Esophagus squamous epithelium (tissue), 5 donors: ENCODE measurements at regions not wholly inside any gene's neighbourhood (a gene's known extent, or its start where the extent isn't known, plus 50 kb on each side); places are given as distances from the start of the nearest gene placed in this dataset.

Experiments used
- DNase-seq: peaks from one replicate; lab custom pipeline; 2025; lab: John Stamatoyannopoulos, UW
- H3K27ac ChIP-seq, 4 donors: fragments of 200-600 bp; sonication (generic); one replicate each; pipeline ENCODE4 v1.5.1; 2016 to 2019; ENCODE audit warnings: mild to moderate bottlenecking in 1 of 4
- H3K27me3 ChIP-seq, 4 donors: fragments of 200-600 bp; sonication (generic); 1 replicate in 3 of 4; 2 replicates in 1 of 4; pipeline versions ENCODE4 v1.5.1 to v1.6.0; 2017 to 2021; ENCODE audit warnings: antibody characterized with exemption in 1 of 4
- H3K36me3 ChIP-seq, 3 donors: fragments of 200-600 bp; sonication (generic); one replicate each; pipeline ENCODE4 v1.5.1; 2016 to 2019
- H3K4me1 ChIP-seq, 3 donors: fragments of 200-600 bp; sonication (generic); one replicate each; pipeline ENCODE4 v1.5.1; 2017 to 2019
- H3K4me3 ChIP-seq, 4 donors: fragments of 200-600 bp; sonication (generic); 1 replicate in 3 of 4; 2 replicates in 1 of 4; pipeline ENCODE4 v1.5.1; 2016 to 2019; ENCODE audit warnings: mild to moderate bottlenecking in 2 of 4, moderate library complexity in 1 of 4
- H3K9me3 ChIP-seq, 3 donors: fragments of 200-600 bp; sonication (generic); one replicate each; pipeline ENCODE4 v1.5.1; 2016 to 2019
- POLR2A ChIP-seq, 4 donors: fragments of 450-650 bp; IDR thresholded peaks; one replicate each; pipeline ENCODE4 v1.6.1; 2017; ENCODE audit warnings: antibody characterized with exemption in 4 of 4, mild to moderate bottlenecking in 4 of 4, moderate library complexity in 3 of 4
- WGBS, 2 donors: methylation state at CpG; one replicate each; pipeline ENCODE4 v1.1.5; 2018; 5-methylcytosine and 5-hydroxymethylcytosine counted together
- intact Hi-C: fragments of 100-400 bp; cut with DNase I; formaldehyde crosslinking; loops from one replicate; pipeline ENCODE4 v1.15.0; 2022
- TF ChIP-seq, protein P1 (sequence below), 6 experiments: fragments of 450-650 bp in 4 of 6; fragments of 200-600 bp in 2 of 6; sonication (generic) in 2 of 6; IDR thresholded peaks; one replicate each; pipeline ENCODE4 v1.5.1; 2016 to 2019; ENCODE audit warnings: antibody characterized with exemption in 6 of 6, mild to moderate bottlenecking in 4 of 6, moderate library complexity in 4 of 6
- donor health status: DM: yes; HTN: yes; CAD: no.

DNA sequence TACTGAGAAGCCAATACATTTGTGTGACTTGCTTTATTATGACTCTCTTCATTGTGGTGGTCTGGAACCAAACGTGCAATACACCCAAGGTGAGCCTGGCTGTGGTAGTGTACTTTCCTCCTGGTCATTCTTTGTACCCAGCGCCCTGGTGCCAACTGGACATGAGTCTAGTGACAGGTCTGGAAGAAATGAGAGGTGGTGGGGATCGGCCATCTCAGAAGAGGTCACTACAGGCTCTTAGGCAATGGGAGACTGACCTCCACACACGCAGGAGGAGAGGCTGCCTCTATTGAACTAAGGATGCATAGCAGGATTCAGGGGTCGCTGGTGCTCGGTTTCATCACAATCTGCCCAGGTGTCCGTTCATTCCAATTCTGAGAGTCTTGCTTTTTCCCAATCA is 56.4 kb upstream of the RTL6 start:
- intact Hi-C loops, result no loop called here
- DNase-seq, result no peak
- WGBS, 2 donors, result 67 to 86% methylated on average over 5 to 7 of the region's 7 CpGs

DNA sequence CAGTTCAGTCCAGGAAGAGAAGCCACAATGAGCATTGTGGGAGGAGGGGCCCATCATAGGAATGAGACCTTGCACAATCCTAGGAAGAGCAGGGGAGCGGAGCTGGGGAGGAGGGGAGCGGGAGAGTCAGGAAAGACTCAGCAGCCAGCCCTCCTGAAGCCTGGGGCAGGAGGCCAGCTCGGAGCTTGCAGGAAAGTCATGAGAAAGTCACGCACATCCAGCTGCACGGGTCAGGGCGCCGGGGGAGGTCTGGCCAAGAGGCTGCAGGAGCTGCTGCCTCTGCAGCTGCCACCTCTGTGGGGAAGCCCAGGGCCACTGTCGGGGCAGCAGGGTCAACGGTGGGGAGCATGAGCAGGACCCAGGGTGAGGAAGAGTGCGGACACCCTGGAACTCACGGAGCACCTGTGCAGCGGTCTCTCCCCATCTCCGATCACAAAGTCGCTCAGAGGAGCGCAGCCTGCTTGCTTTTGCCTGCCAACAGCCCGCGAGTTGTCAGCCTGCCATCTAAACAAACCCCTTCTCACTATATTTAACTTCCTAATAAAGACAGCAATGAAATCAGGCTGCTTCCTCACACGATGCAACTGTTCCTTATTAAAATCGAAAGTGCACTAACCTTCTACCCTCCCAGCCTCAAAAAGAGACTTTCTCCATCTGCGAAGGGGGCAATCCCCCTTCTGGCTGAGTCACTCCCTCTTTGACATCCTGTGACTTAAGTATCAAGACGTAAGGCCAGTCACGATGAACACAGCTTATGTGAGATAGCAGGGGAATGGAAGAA is 52.9 kb upstream of the RTL6 start:
- DNase-seq, result no peak
- H3K9me3 ChIP-seq, result no peaks in the 10 kb centered on the region
- H3K4me3 ChIP-seq, result peak overlapping the region in 2 of 4 donors; percentile 36 to 58
- no peaks in the 10 kb centered on the region for H3K36me3 ChIP-seq
- intact Hi-C loops, result no loop called here
- H3K27me3 ChIP-seq, result peaks cover 0 to 10% (median 0%) of the 10 kb centered on the region in 4 donors
- TF ChIP-seq POLR2A (IDR thresholded peaks at IDR 0.05), result no peak
- TF ChIP-seq, protein P1, sequence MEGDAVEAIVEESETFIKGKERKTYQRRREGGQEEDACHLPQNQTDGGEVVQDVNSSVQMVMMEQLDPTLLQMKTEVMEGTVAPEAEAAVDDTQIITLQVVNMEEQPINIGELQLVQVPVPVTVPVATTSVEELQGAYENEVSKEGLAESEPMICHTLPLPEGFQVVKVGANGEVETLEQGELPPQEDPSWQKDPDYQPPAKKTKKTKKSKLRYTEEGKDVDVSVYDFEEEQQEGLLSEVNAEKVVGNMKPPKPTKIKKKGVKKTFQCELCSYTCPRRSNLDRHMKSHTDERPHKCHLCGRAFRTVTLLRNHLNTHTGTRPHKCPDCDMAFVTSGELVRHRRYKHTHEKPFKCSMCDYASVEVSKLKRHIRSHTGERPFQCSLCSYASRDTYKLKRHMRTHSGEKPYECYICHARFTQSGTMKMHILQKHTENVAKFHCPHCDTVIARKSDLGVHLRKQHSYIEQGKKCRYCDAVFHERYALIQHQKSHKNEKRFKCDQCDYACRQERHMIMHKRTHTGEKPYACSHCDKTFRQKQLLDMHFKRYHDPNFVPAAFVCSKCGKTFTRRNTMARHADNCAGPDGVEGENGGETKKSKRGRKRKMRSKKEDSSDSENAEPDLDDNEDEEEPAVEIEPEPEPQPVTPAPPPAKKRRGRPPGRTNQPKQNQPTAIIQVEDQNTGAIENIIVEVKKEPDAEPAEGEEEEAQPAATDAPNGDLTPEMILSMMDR (IDR thresholded peaks at IDR 0.05), result no peak
- H3K4me1 ChIP-seq, result peaks cover 0 to 11% (median 0%) of the 10 kb centered on the region in 3 donors
- peak overlapping the region in 3 of 4 donors; percentile 25 to 82 (median 64) for H3K27ac ChIP-seq
- 50 to 60% methylated on average over 12 to 21 of the region's 22 CpGs for WGBS, 2 donors

More for the DNA sequence above, 56.4 kb upstream of the RTL6 start:
- no peaks in the 10 kb centered on the region for H3K36me3 ChIP-seq
- H3K9me3 ChIP-seq, result no peaks in the 10 kb centered on the region
- peaks cover 0 to 11% (median 0%) of the 10 kb centered on the region in 3 donors for H3K4me1 ChIP-seq
- peaks cover 0 to 31% (median 0%) of the 10 kb centered on the region in 4 donors for H3K27me3 ChIP-seq
- H3K27ac ChIP-seq, result no peak overlapping the region
- TF ChIP-seq, protein P1 (IDR thresholded peaks at IDR 0.05), result no peak
- TF ChIP-seq POLR2A (IDR thresholded peaks at IDR 0.05), result no peak
- no peak overlapping the region for H3K4me3 ChIP-seq

GRCh38 chr22:44549701-44550100 is 51.7 kb upstream of the RTL6 start:
- 53 to 63% methylated on average over 6 of the region's 6 CpGs for WGBS, 2 donors
- Histone ChIP-seq H3K27ac (no peak overlapping the region), H3K9me3 (no peaks in the 10 kb centered on the region), H3K36me3 (no peaks in the 10 kb centered on the region), H3K27me3 (peaks cover 0 to 18% (median 0%) of the 10 kb centered on the region in 4 donors), H3K4me3 (no peak overlapping the region), H3K4me1 (peaks cover 0 to 11% (median 0%) of the 10 kb centered on the region in 3 donors)
- intact Hi-C loops, result no loop called here
- TF ChIP-seq, protein P1 (IDR thresholded peaks at IDR 0.05), result no peak
- no peak for TF ChIP-seq POLR2A (IDR thresholded peaks at IDR 0.05)
- DNase-seq, result no peak

GRCh38 chr22:44548981-44549380 is 50.9 kb upstream of the RTL6 start:
- TF ChIP-seq, protein P1 (IDR thresholded peaks at IDR 0.05), result no peak
- no peak for TF ChIP-seq POLR2A (IDR thresholded peaks at IDR 0.05)
- no peaks in the 10 kb centered on the region for H3K36me3 ChIP-seq
- H3K27ac ChIP-seq, result no peak overlapping the region
- WGBS, 2 donors, result 82 to 91% methylated on average over 8 to 10 of the region's 10 CpGs
- no peaks in the 10 kb centered on the region for H3K9me3 ChIP-seq
- no peak overlapping the region for H3K4me3 ChIP-seq
- peaks cover 0 to 12% (median 0%) of the 10 kb centered on the region in 3 donors for H3K4me1 ChIP-seq
- intact Hi-C loops, result no loop called here
- H3K27me3 ChIP-seq, result peaks cover 0 to 18% (median 0%) of the 10 kb centered on the region in 4 donors
- DNase-seq, result no peak
